GM10847 (cell line): ENCODE measurements at regions not wholly inside any gene's neighbourhood (a gene's known extent, or its start where the extent isn't known, plus 50 kb on each side); places are given as distances from the start of the nearest gene placed in this dataset.

ENCODE experiments used
- POLR2A ChIP-seq: IDR thresholded peaks from 2 replicates; pipeline ENCODE4 v1.6.1; 2011; ENCODE audit not compliant: insufficient read length; ENCODE audit errors: extremely low read depth

DNA sequence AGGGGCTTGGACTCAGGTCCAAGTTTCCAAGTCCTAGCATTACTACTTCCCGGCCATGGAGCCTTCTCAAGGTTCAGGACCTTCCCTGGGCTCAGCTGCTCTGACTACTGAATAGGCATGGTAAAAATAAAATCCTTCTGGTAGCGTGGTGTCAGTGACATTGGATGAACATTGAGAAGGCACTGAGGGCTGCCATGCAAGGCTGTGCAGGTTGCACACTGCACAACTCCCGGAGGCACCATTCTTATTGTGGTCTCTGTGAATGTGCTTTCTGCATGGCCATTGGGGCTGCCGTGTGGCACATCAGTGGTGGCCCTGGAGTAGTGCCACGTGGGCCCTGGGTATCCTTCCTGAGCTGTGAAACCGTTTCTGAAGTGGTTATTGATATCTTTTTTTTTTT, 250.2 kb upstream of the CIBAR2 start:
- no peak for TF ChIP-seq POLR2A

DNA sequence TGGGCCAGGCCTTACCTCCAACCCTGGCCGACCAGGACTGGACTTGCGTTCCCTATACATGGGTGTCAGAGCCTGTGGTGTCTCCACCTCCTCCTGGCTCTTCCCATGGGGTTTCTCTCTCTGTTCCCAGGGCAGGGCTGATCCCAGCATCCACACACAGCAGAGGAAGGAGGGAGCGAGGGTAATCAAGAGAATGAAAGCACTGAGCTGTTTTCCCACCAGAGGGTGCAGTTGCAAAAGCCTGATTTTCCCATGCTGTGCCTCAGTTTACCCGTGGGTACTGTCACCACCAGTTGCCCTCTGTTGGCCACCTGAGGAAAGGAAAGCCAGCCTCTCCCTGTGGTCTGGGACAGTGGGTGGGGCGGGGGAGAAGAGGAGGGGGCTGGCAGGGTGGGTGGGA, 249.7 kb upstream of the GSE1 start:
- TF ChIP-seq POLR2A, result no peak

DNA sequence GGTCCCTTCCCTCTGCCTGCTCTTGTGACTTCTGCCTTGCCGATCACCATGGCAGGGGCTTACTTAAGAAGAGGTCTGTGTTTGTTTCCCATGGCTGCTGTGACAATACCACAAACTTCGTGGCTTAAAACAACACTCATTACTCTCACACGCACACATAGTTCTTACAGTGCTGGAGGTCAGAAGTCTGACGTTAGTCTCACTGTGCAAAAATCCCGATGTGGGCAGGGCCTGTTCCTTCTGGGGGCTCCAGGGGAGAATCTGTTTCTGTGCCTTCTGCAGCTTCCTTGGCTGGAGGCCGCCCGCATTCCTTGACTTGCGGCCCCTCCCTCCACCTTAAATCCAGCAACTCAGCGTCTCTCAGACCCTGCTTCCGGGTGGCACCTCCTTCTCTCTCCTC, 249.2 kb upstream of the GSE1 start:
- no peak for TF ChIP-seq POLR2A

DNA sequence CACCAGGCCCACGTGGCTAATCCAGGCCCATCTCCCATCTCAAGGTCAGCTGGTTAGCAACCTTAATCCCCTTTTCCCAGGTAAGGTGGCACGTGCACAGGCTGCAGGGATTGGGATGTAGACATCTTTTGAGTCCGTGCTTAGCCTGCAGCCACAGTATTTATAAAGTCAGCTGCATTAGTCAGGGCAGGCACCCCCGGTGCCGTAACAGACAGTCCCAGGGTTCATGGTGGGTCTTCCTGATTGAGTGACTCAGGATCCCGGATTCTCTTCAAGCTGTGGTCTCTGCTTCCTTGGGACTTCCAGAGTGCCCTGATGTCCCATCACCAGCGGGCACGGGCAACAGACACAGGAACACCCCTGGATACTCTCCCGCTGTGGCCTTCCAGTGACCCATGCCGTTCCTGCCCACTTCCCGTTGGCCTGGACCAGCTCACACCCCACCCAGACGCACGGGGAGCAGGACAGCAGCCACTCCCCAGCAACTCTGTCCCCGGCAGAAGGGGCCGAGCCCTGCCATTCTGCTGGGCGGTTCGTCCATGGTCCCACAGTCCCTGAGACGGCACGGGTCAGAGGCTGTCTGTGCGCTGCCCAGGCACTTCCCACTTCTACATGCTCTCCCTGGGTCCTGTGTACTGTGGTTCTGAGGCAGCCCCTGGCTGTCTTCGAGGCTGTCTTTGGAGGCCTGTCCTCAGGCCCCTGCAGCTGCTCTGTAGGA, 248.6 kb upstream of the GSE1 start:
- TF ChIP-seq POLR2A, result no peak

DNA sequence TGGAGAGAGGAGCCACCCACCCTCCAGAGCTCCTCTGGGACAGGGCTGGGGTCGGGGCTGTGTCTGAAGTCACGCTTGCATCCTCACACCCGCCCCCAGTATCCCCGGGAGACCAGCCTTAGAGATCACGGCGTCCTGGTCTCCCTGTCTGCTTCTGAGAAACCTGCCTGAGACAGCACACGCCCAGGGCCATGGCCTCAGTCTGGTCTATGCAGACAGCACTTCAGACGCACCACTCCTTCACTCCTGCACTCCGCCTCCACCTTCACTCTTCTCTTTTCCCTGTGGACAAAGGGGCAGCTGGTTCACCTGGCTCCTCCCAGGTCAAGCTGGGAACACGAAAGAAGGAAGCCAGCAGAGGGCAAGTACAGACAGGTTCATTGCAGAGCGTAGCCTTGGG, 248.0 kb upstream of the GSE1 start:
- no peak for TF ChIP-seq POLR2A

DNA sequence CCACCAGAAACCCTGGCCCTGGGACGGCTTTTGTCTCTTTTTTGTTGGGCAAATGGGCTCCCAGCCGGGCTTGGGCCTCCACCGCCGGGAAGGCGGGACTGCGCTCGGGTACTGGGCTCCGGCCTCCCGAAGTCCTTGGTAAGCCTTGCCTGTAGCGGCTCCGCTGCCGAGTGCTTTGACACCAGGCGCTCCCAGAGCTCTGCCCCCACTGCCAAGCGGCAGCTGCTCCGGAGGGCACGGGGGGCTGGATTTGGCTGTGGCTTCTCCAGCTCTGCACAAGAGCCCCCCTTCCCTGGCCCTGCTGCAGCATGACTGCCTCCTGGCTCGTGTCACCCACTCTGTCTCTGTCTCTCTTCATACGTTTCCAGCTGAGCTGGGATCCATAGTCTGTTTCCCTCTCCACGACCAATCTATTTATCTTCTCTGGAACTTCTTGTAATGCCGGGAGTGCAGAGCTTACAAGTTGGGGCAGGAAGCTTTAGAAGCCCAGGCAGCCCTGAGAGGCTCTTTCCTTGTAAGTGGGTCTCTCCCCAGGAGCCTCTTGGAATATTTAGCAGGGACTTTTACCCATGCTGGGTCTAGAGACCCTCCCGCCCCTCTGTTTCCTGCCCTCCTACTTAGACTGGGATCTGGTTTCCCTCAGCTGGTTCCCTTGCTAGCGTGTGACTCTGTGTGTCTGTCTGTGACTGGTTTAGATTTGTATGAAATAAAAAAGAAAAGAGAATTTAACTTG, 246.9 kb upstream of the GSE1 start:
- TF ChIP-seq POLR2A, result no peak

DNA sequence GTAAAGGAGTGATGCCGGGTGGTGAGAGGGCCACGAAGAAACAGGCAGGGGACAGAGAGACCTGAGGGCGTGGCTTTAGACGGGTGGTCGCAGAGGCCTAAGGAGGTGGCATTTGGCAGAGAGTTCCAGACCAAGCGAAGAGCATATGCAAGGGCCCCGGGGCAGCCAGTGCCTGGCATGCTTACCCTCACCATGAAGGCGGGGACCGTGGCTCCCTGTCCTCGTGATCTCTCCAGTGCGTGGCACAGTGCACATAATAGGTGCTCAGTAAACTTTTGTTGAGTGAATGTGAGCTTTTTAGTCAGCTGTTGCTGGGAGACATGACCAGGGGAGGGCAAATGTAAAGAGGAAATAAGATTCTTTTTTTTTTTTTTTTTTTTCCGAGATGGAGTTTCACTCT, 245.6 kb upstream of the GSE1 start:
- no peak for TF ChIP-seq POLR2A

DNA sequence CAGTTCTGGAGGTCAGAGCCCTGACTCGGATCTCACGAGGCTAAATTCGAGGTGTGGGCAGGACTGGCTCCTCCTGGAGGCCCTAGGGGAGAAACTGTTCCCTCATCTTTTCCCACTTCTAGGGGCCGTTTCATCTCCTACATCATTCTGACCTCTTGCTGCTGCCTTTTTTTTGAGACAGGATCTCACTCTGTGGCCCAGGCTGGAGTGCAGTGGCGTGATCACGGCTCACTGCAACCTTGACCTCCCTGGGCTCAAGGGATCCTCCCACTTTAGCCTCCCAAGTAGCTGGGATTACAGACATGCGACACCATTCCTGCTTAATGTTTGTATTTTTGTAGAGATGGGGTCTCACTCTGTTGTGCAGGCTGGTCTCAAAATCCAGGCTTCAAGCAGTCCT, 244.1 kb upstream of the GSE1 start:
- TF ChIP-seq POLR2A, result no peak

DNA sequence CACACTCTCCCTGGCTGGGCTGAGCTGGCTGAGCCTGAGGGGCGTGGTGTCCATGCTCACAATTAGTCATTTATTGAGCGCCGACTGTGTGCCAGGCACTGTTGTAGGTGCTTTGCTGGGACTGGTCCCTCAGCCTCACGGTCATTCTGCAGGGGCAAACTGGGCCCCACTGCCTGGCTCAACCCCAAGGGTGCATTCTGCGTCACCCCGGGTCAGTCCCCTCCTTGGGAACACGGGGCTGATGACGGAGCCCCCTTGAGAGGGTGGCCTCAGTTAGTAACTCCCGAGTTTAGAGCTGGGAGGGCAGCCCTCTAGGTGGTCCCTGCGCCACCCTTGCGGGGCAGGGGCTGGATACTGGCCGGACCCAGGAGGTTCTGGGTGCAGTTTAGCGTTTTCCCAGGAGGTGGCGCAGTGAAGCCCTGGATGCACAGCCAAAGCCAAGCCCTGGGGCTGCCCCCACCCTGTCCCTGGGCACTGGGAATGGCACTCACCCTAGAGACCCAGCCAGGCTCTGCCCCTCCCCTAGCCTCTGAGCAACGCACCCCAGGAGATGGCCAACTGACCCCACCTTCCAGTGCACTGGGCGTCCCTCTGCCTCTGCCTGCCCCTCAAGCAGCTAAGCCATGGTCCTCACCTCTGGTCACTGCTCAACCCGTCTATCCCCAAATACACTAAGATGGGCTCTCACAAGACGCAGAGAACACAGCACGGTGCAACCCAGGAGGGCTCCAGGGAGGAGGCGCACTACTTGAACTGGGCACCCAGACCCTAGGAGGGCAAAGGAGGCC, 243.2 kb upstream of the GSE1 start:
- TF ChIP-seq POLR2A, result no peak

DNA sequence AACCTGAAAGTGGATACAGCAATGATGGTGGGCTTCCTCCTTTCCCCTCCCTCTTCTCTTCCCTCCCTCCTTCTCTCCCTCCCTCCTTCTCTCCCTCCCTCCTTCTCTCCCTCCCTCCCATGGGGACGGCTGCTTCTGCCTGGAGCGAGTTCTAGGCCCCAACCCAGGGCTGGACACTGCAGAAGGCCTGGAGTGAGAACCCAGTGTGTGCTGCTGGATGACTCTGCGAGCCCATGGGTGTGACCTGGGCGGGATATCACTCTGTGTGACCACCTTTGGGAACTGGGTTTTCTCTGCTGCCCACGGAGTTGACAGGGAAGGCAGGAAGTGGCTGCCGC, 242.6 kb upstream of the GSE1 start:
- TF ChIP-seq POLR2A, result no peak

DNA sequence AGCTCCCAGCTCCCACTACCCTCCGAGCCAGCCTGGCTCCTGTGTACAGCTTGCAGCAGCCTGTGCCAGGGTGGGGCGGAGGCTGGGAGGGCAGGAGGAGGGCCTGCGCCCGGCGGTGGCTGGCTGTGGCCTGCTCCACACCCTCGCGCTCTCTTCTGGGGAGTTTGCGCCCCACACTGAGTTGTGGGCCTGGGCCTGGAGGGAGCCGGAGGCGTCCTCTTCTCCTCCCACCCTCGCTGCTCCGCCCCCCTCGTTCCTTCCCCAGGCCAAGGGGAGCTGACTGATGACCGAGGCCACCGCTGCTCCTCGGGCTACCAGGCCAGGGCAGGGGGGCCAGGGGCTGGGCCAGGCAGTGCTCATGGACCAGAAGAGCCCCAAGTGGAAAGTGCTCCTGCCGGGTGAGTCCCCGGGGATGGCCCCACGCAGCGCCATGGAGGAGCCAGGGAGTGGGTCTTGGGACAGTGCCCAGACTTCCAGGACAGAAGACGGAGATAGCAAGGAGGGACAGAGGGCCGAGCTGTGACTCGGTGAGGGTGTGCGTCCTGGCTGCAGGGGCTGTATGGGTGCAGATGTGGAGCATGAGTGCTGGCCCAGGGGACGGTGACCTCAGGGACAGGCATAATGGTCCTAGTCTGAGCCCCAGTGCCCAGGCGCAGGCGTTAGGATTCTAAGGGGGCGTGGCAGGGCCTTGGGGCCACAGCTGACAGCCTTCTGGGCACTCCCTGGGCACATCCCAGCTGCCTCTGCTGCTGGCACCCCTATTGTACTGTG, 242.1 kb upstream of the GSE1 start:
- no peak for TF ChIP-seq POLR2A

DNA sequence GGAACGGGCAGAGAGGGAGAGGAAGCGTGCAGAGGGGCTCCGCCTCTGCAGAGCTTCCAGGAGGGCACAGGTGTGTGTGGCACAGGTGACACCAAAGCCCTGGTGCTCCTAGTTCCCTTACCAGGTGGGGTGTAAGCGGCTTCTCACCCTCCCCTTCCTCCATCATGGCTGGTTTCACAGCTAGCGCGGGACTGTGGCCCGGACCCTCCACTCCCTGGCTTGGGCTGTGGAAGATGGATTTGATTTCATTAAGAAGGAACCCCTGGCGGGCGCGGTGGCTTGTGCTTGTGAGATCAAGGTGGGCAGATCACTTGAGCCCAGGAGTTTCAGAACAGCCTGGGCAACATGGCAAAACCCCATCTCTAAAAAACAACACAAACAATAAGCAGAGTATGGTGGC, 241.2 kb upstream of the GSE1 start:
- TF ChIP-seq POLR2A, result no peak

DNA sequence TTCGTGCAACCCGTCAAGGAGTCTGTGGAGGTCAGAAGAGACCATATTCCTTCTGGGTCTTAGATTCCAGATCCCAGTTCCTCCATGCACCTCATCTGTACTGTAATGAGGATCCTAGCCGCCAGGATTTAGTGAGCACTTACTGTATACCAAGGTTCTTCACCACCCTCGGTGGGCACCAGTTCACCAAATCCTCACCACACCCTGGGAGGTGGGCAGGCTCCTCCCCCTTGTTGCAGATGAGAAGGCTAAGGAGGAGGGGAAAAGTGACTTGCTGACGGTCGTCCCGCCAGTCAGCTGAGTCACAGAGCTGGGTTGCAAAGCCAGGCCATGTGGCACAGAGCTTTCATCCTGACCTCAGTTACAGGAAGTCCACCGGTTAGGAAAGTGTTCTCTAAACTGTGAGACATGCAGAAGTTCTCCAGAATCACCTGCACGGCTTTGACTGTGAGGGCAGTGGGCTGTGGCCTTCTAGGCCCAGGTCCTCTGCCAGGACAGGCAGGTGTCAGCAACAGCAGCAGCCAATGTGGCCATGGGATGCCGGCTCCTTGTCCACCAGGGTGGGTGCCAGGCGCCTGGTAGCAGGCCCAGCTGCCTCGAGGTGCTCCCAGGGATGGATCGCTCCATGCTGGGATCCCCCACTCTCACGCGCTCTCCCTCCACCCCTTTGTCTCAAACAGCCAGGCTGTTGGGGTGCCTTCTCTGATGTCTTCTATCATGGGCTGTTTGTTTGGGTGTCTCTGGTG, 240.3 kb upstream of the GSE1 start:
- TF ChIP-seq POLR2A, result no peak

DNA sequence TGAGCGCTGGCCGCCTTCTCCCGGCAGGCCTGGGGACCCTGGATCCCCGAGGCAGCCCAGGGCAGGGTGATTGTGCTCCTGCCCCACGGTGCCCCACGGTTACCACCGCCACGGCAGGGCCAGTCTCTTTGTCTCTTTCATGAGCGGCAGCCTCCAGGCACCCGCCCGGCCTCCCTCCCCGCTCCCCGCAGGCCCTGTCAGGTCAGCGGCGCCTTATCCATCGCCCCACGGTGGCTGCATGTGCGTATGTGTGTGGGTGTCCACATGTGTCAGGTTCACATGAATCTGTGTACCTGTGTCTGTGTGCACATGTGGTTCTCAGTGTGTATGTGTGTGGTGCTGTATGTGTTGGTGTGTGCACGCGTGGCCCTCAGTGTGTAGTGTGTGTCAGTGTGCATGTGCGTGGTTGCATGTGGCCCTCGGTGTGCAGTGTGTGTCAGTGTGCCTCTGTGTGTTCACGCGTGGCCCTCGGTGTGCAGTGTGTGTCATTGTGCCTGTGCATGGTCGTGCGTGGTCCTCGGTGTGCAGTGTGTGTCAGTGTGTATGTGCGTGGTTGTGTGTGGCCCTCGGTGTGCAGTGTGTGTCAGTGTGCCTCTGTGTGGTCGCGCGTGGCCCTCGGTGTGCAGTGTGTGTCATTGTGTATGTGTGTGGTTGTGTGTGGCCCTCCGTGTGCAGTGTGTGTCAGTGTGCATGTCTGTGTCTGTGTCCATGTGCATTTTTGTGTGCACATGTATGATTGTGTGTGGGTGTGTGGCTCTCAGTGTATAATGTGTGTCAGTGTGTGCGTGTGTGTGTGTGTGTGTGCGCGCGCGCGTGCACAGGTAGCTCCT, 239.2 kb upstream of the GSE1 start:
- no peak for TF ChIP-seq POLR2A
